ENCODE measurements at regions not wholly inside any gene's neighbourhood (a gene's known extent, or its start where the extent isn't known, plus 50 kb on each side); places are given as distances from the start of the nearest gene placed in this dataset.
A peak's percentile ranks its signal among the peaks of the same experiment; 100 is the strongest.

GRCh38 chr2:173705656-173706055 is 259.5 kb downstream of the SP3 start:
- no peak overlapping the region for H3K4me3 ChIP-seq (ENCODE audit: low read length)

GRCh38 chr2:173706936-173707335 is 258.2 kb downstream of the SP3 start:
- no peak overlapping the region for H3K4me3 ChIP-seq (ENCODE audit: low read length)
- DNase-seq (ENCODE audit: low read depth), result no peak
- TF ChIP-seq CTCF (conservative IDR thresholded peaks at IDR 0.05; ENCODE audit: low read depth, low read length), result no peak

More at GRCh38 chr2:173705656-173706055, 259.5 kb downstream of the SP3 start:
- no peak for TF ChIP-seq CTCF (conservative IDR thresholded peaks at IDR 0.05; ENCODE audit: low read depth, low read length)
- no peak for DNase-seq (ENCODE audit: low read depth)

- H3K4me3 ChIP-seq (ENCODE audit: low read length), result no peak overlapping the region
These were observed 256.4 kb downstream of the SP3 start for GRCh38 chr2:173708806-173709205.

GRCh38 chr2:173711816-173712215 is 253.4 kb downstream of the SP3 start:
- no peak overlapping the region for H3K4me3 ChIP-seq (ENCODE audit: low read length)
- DNase-seq (ENCODE audit: low read depth), result no peak
- no peak for TF ChIP-seq CTCF (conservative IDR thresholded peaks at IDR 0.05; ENCODE audit: low read depth, low read length)

More at GRCh38 chr2:173708806-173709205, 256.4 kb downstream of the SP3 start:
- TF ChIP-seq CTCF (conservative IDR thresholded peaks at IDR 0.05; ENCODE audit: low read depth, low read length), result no peak
- DNase-seq (ENCODE audit: low read depth), result no peak

GRCh38 chr2:173713904-173714555 is 251.1 kb downstream of the SP3 start:
- no peak overlapping the region for H3K4me3 ChIP-seq (ENCODE audit: low read length)
- no peak for DNase-seq (ENCODE audit: low read depth)
- no peak for TF ChIP-seq CTCF (conservative IDR thresholded peaks at IDR 0.05; ENCODE audit: low read depth, low read length)

GRCh38 chr2:173715441-173715840 is 249.7 kb downstream of the SP3 start:
- DNase-seq (ENCODE audit: low read depth), result peak; percentile 30
- no peak for TF ChIP-seq CTCF (conservative IDR thresholded peaks at IDR 0.05; ENCODE audit: low read depth, low read length)
- no peak overlapping the region for H3K4me3 ChIP-seq (ENCODE audit: low read length)

GRCh38 chr2:173716458-173717052 is 248.6 kb downstream of the SP3 start:
- TF ChIP-seq CTCF (conservative IDR thresholded peaks at IDR 0.05; ENCODE audit: low read depth, low read length), result no peak
- no peak overlapping the region for H3K4me3 ChIP-seq (ENCODE audit: low read length)

More at GRCh38 chr2:173716458-173717052, 248.6 kb downstream of the SP3 start:
- DNase-seq (ENCODE audit: low read depth), result no peak
